H54 (cell line): ENCODE measurements at regions not wholly inside any gene's neighbourhood (a gene's known extent, or its start where the extent isn't known, plus 50 kb on each side); places are given as distances from the start of the nearest gene placed in this dataset.
A peak's percentile ranks its signal among the peaks of the same experiment; 100 is the strongest.
"Not testable (repeated sequence)": the region's sequence is repeated elsewhere in the genome, so short reads cannot be mapped to it uniquely, and the experiment has no call there.

ENCODE experiments used
- DNase-seq: peaks from one replicate; pipeline ENCODE4 v3.0.0; 2011; ENCODE audit warnings: low spot score, mixed read lengths; ENCODE audit not compliant: insufficient read length
- FAIRE-seq: peaks from 3 replicates; lab custom pipeline; 2011; peaks lifted over from hg19 to GRCh38; lab: Jason Lieb, UNC
- POLR2A ChIP-seq: IDR thresholded peaks from 2 replicates; pipeline ENCODE4 v1.6.1; 2011; ENCODE audit warnings: low read depth, mild to moderate bottlenecking, low read length

DNA sequence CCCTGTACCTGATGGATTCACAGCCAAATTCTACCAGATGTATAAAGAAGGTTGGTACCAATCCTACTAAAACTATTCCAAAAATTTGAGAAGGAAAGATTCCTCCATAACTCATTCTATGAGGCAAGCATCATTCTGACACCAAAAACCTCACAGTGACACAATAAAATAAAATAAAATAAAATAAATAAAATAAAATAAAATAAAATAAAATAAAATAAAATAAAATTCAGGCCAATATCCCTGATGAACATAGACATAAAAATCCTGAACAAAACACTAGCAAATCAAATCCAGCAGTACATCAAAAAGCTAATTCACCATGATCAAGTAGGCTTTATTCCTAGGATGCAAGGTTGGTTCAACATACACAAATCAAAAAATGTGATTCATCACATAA lies 108.1 kb downstream of the PROX1 start:
- not testable (repeated sequence) for FAIRE-seq, DNase-seq

DNA sequence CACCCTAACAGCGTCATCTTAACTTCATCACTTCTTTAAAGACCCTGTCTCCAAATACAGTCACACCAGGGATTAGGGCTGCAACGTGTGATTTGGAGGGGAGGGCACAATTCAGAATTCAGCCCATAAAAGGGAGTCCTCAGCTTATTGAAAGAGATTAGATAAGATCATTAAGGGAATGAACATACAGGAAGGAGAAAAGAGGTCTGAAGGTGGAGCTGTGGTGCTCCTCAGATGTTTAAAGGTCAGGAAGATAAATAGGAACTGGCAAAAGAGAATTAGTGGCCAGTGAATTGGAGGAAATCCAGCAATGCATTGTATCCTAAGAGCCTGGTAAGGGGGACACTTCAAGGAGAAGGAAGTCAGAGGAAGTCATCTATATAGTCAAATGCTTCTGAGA lies 113.5 kb downstream of the PROX1 start:
- DNase-seq (no peak), FAIRE-seq (no peak)
- TF ChIP-seq POLR2A: no peak

DNA sequence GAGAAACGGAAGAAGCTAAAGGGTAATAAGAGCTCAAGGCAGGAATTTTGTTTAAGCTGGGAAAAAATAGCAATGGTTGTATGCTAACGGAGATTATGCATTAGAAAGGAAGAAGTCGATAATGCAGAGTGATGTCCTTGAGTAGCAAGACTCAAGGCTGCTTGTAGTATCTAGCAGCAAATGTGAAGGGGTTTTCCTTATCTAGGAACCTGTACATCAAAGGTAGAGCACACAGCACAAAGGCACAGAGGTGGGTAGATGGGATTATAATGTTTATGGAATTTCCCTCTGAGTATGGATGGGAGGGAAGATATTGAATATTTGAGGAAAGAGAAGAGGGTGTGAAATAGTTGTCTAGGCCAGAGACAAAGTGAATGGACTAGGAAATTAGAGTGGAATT lies 114.1 kb downstream of the PROX1 start:
- no peak for FAIRE-seq

DNA sequence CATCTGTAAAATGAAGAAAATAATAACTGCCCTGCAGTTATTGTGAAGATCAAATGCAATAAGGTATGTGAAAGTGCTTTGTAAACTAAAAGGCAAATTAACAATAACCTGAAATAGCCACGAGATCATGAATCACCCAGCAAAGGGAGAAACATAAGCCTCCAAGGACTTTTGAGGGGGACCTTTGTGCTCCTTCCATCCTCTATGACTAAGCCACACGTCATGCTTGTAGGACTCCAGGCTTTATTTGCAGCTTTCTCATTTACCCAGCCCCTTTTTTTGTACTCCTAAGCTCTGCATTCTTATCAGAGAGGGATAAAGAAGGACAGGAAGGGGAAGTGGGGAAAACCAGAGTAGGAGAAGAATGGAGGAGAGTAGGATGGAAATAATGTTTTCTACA lies 115.1 kb downstream of the PROX1 start:
- FAIRE-seq: peak; percentile 38
- TF ChIP-seq POLR2A: no peak
- peak; percentile 45 for DNase-seq

More for the DNA sequence above, 114.1 kb downstream of the PROX1 start:
- no peak for DNase-seq
- no peak for TF ChIP-seq POLR2A

DNA sequence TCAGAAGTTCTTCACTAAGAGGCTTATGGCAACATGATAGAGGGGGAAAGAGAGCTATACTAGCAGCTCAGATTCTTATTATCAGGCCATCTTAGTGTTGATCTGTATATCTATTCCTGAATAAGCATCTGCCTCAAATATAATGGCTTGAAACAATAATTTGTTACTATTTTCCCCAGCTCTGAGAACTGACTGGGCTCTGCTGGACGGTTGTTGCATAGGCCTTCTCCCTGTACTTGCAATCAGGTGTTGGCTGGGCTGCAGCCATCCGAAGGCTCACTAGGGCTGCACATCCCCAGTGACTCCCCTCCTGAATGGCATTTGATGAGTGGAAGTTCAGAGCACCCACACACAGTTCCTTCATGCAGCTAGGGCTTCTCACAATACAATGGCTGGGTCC lies 116.0 kb downstream of the PROX1 start:
- FAIRE-seq (no peak), DNase-seq (no peak)
- TF ChIP-seq POLR2A: no peak

DNA sequence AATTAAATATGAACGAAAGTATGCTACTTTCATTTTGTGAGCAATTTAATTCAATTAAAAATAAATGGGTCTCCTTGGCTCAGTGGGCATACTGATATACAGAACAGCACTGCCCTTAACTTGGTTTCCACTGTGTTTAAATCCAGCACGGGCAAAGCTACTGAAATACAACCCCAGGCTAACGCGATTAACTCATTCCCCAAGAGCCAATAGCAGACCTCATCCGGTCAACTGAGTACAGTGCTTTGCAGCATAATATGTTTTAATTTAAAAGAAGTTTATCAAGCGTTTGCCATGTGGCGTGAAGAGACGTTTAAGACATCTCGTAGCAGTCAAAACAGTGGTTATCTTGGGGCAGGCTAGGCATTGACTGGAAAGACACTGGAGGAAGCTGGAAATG lies 118.6 kb downstream of the PROX1 start:
- FAIRE-seq (no peak), DNase-seq (no peak)
- TF ChIP-seq POLR2A: no peak

DNA sequence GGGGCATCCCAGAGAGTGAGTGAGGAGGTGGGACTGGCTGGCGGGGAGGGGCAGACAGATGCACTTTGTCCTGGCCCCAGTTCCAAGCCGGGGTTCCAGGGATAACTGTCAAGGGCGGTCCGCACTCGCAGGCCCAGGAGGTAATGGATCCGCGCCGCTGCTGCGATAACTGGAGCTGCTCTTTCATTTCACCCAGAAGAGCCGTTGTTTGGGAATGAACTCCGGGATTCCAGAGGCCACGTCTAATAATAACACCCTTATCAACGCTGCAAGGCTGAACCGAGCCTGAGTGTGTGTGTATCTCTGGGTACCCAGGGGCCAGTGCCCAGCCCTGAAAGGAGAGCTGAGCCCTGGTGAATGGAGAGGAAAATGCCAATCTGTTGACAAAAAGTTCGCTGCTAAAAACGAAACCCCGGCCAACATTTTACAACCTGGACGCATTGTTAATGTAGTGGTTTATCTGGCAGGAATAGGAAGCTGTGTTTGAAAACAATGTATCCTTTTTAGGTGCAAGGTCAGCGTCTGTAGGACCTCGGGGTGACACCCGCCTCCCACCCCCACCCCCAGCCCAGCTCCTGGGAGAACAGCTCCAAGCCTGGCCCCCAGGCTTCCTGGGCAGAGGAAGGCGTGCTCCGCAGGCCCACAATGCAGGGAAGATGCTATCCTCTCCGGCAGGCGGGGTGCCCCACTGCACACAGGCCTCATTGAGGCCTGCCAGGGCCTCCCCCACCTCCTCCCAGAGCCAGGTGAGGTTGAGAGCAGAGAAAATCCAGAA lies 119.7 kb downstream of the PROX1 start:
- no peak for DNase-seq
- no peak for TF ChIP-seq POLR2A
- no peak for FAIRE-seq

DNA sequence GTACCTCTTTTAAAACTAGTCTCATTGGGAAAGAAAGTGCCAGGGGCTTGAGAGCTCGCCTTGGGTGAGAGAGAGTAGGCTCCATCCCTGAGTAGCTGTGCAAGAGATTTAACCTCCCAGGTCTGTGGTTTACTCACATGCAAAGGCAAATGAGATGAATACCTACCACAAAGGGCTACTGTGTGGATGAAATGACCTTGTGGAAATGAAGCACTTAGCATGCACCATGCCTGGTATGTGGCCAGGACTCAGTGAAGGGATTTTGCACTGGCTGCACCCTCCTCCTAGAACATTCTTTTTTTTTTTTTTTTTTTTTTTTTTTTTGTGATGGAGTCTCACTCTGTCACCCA lies 120.3 kb downstream of the PROX1 start:
- no peak for FAIRE-seq
- no peak for TF ChIP-seq POLR2A

DNA sequence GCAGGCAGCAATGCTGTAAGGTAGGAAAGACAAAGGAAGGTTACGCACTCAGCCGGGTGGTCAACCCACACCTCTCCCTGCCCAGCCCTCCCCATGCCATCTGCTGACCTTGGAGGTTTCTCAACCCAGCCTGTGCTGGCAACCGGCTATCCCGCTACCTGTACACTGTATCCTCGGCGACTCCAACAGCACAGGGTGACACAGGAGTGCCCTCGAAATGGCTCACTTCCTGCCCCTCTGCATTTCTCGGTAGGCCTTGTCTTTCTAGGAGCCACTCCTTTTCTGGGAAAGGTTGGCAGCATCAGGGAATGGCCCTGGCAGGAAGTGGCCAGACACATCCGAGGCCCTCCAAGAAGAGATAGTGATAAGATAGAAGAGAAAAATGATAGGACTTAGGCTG lies 124.0 kb downstream of the PROX1 start:
- FAIRE-seq (no peak), DNase-seq (no peak)
- no peak for TF ChIP-seq POLR2A

More for the DNA sequence above, 120.3 kb downstream of the PROX1 start:
- no peak for DNase-seq

DNA sequence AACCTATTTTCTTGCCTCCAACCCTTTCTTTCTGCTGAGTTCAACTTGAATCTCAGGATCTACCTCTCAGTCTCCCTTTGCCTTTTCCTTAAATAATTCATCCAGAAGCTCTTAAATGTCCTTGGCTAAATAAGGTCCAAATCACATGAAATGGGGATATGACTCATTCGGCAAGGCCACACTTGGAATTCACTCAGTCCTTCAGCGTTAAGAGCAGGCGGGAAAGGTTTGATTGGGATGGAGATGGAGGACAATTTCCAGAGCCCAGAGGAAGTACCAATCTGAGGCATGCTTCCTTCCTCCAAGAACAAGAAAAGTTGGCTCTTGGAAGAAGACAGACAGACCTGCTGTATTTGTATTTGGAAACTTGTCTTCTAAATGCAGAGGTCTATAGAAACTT lies 128.5 kb downstream of the PROX1 start:
- TF ChIP-seq POLR2A: no peak
- no peak for FAIRE-seq
- DNase-seq: no peak

DNA sequence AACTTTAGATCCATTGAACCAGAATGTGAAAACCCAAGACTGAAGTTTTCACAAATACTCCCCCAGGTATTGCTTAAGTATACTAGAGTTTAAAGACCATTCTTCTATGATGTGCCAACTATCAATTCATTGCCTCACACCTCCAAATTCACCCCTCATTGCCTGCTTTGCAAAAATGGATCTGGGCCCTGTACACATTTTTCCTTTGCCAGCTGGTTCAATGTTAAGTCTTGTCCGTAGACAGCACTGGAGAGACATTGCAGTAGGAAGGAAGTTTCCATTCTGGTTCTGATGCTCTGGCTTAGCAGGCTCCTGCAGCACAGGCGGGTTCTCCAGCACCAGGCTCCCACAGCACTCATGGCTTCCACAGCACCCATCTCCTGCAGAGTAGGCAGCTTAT lies 130.0 kb downstream of the PROX1 start:
- DNase-seq: no peak
- no peak for TF ChIP-seq POLR2A
- no peak for FAIRE-seq

DNA sequence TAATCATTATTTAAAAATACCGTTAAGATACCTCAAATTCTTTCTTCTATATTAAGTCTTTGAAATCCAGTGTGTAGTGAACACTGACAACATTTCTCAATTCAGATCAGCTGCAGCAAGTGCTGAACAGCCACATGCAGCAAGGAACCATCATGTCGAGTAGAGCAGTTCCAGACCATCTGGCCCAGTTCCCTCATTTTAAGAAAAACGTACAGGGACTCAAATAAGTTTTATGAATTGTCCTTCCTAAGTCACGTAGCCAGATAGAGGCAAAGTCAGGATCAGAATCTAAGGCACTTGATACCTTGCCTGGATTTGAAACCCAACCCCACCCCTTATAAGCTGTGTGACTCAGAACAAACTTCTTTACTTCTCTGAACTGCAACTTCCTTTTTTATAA lies 132.4 kb downstream of the PROX1 start:
- no peak for FAIRE-seq
- TF ChIP-seq POLR2A: no peak
- DNase-seq: no peak

DNA sequence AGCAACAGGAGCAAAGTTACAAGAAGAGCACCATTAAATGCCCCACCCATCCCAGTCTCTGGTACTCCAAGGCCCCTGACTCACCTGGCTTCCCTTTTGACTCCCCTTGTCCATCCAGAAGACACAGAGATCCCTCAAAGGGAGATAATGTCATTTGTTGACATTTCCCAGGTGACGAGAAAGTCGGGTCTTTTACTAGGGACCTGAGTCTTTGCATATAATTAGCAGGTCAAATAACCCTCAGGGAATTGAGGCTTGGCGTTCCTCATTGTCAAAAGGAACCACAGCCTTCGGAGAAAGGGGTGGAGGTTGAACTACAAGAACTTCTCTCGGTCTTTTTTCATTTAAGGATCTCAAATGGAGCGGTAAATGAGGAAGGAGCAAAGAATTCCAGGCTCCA lies 133.2 kb downstream of the PROX1 start:
- DNase-seq (no peak), FAIRE-seq (no peak)
- TF ChIP-seq POLR2A: no peak

DNA sequence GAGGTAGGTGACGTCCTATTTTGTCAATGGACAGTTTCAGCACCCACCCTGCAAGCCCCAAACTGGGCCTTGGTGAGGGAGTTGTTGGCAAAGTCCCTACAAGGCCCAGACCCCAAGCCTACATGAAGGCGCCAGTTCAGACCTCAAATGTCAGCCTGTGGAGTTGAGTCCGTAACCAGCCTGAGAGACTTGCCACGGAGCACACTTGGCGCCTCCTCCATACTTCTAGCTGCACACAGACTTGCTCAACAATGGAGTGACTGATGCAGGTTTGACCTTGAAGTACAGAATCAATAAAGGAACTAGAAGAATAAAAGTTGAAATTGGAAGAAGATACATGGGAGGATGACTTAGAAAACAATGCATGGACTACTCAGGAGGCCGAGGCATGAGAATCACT lies 134.3 kb downstream of the PROX1 start:
- no peak for DNase-seq
- no peak for TF ChIP-seq POLR2A
- FAIRE-seq: no peak

DNA sequence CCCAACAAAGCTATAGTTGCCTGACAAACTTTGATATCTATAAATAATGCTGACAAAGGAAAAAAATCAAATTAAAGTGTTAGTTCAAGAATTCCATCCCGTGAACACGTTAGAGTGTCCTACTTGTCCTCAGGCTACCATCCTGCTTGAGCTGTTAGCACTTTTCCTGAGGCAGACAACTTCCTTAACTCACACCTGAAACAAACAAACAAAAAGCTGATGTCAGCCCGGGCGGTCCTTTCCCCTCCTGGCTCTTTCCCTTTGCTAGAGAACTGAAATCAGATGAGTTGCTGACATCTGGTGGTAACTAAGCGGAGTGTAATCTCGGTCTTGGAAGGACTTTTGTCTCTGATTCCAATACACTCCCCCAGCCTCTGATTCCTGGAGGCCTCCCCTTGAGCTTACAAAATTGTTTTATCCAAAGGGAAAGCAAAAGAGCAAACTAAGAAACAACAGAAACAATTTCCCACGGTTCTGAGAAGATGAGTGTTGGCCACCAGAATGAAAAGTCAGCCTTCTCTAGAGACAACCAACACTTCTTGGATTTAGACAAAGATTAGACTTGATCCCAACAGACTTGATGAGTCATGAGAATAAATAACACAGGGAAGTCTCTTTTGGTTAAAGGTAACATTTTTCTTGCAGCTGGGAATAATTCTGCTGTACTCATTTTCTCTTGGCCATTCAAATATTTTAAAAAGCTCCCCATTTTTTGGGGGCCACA lies 135.4 kb downstream of the PROX1 start:
- FAIRE-seq (no peak), DNase-seq (peak; percentile 33)
- TF ChIP-seq POLR2A: no peak

DNA sequence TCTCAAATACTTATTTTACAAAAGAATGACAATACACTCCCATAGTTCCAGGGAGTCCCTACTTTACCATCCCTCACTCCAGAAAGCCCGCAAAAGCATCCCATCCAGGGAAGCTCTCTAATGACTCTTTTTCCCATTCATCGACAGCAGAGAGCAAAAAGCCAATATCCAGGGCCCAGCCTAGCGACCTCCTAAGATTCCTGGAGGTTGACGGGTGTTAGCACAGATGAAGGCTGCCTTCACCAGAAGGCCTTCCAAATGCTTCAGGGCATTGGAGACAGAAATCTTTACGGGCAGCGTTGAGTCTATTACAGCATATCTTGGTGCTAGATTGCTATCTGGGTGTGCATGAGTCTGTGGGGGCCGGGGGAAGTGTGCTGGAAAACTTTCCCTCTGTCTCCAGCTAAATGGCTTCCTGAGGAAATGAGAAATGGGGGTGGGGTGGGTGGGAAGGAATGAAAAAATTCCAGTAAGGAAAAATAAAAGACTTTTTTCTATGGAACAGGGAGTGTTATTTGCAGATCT lies 136.6 kb downstream of the PROX1 start:
- no peak for TF ChIP-seq POLR2A
- DNase-seq (no peak), FAIRE-seq (no peak)
